Esophagus squamous epithelium (tissue), 5 donors: ENCODE measurements at regions not wholly inside any gene's neighbourhood (a gene's known extent, or its start where the extent isn't known, plus 50 kb on each side); places are given as distances from the start of the nearest gene placed in this dataset.
A peak's percentile ranks its signal among the peaks of the same experiment; 100 is the strongest.

ENCODE experiments used
- DNase-seq: peaks from one replicate; lab custom pipeline; 2025; lab: John Stamatoyannopoulos, UW
- H3K27ac ChIP-seq, 4 donors: fragments of 200-600 bp; sonication (generic); one replicate each; pipeline ENCODE4 v1.5.1; 2016 to 2019; ENCODE audit warnings: mild to moderate bottlenecking in 1 of 4
- H3K27me3 ChIP-seq, 4 donors: fragments of 200-600 bp; sonication (generic); 1 replicate in 3 of 4; 2 replicates in 1 of 4; pipeline versions ENCODE4 v1.5.1 to v1.6.0; 2017 to 2021; ENCODE audit warnings: antibody characterized with exemption in 1 of 4
- H3K36me3 ChIP-seq, 3 donors: fragments of 200-600 bp; sonication (generic); one replicate each; pipeline ENCODE4 v1.5.1; 2016 to 2019
- H3K4me1 ChIP-seq, 3 donors: fragments of 200-600 bp; sonication (generic); one replicate each; pipeline ENCODE4 v1.5.1; 2017 to 2019
- H3K4me3 ChIP-seq, 4 donors: fragments of 200-600 bp; sonication (generic); 1 replicate in 3 of 4; 2 replicates in 1 of 4; pipeline ENCODE4 v1.5.1; 2016 to 2019; ENCODE audit warnings: mild to moderate bottlenecking in 2 of 4, moderate library complexity in 1 of 4
- H3K9me3 ChIP-seq, 3 donors: fragments of 200-600 bp; sonication (generic); one replicate each; pipeline ENCODE4 v1.5.1; 2016 to 2019
- CTCF ChIP-seq, 6 experiments: fragments of 450-650 bp in 4 of 6; fragments of 200-600 bp in 2 of 6; sonication (generic) in 2 of 6; IDR thresholded peaks; one replicate each; pipeline ENCODE4 v1.5.1; 2016 to 2019; ENCODE audit warnings: antibody characterized with exemption in 6 of 6, mild to moderate bottlenecking in 4 of 6, moderate library complexity in 4 of 6
- POLR2A ChIP-seq, 4 donors: fragments of 450-650 bp; IDR thresholded peaks; one replicate each; pipeline ENCODE4 v1.6.1; 2017; ENCODE audit warnings: antibody characterized with exemption in 4 of 4, mild to moderate bottlenecking in 4 of 4, moderate library complexity in 3 of 4
- WGBS, 2 donors: methylation state at CpG; one replicate each; pipeline ENCODE4 v1.1.5; 2018; 5-methylcytosine and 5-hydroxymethylcytosine counted together
- intact Hi-C: fragments of 100-400 bp; cut with DNase I; formaldehyde crosslinking; loops from one replicate; pipeline ENCODE4 v1.15.0; 2022
- donor health status: DM: yes; HTN: yes; CAD: no.

GRCh38 chr9:113701774-113702755 lies 174.0 kb upstream of the ZNF618 start:
- DNase-seq: no peak
- no peaks in the 10 kb centered on the region for H3K9me3 ChIP-seq
- H3K27me3 ChIP-seq: peaks cover 0 to 9% (median 0%) of the 10 kb centered on the region in 4 donors
- no peak overlapping the region for H3K27ac ChIP-seq
- no peak overlapping the region for H3K4me3 ChIP-seq
- no peak for TF ChIP-seq POLR2A (IDR thresholded peaks at IDR 0.05)
- TF ChIP-seq CTCF (IDR thresholded peaks at IDR 0.05): no peak
- no peaks in the 10 kb centered on the region for H3K36me3 ChIP-seq
- 53 to 65% methylated on average over 12 to 14 of the region's 17 CpGs for WGBS, 2 donors
- H3K4me1 ChIP-seq: no peaks in the 10 kb centered on the region
- intact Hi-C loops: no loop called here

DNA sequence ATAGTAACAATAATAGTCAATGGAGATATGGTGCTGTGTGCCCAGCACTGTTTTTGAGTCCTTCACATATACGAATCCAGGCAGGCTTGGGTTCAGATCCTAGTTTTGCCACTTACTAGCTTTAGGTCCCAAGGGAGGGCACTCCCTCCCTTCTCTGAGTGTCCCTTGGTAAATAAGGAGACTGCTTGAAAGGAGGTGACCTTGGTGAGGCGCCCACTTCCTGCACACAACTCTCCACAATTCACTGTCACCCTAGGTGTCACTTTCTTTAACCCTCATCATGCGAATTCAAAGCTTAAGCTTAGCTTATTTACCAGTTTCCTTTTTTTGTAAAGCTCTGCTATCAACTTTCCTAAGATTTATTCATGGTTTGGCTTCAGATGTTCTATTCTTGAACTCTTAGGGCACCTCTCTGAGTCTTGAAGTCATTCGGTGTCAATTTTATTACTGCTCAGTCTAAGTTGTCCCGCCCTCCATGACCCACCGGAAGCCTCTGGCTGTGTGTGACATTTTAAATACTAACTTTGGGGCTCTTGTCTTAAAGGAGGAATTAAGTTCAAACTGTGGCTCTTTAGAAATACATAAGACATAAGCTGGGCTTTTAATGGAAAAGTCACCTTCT lies 170.7 kb upstream of the ZNF618 start:
- no peak for DNase-seq
- H3K36me3 ChIP-seq: no peaks in the 10 kb centered on the region
- intact Hi-C loops: no loop called here
- H3K4me1 ChIP-seq: peaks cover 0 to 19% (median 0%) of the 10 kb centered on the region in 3 donors
- H3K27ac ChIP-seq: no peak overlapping the region
- TF ChIP-seq CTCF (IDR thresholded peaks at IDR 0.05) (no peak), POLR2A (IDR thresholded peaks at IDR 0.05) (no peak)
- H3K27me3 ChIP-seq: no peaks in the 10 kb centered on the region
- H3K4me3 ChIP-seq: no peak overlapping the region
- H3K9me3 ChIP-seq: peaks cover 0 to 7% (median 6%) of the 10 kb centered on the region in 3 donors
- 74 to 85% methylated on average over 6 of the region's 6 CpGs for whole genome bisulfite sequencing, 2 donors

DNA sequence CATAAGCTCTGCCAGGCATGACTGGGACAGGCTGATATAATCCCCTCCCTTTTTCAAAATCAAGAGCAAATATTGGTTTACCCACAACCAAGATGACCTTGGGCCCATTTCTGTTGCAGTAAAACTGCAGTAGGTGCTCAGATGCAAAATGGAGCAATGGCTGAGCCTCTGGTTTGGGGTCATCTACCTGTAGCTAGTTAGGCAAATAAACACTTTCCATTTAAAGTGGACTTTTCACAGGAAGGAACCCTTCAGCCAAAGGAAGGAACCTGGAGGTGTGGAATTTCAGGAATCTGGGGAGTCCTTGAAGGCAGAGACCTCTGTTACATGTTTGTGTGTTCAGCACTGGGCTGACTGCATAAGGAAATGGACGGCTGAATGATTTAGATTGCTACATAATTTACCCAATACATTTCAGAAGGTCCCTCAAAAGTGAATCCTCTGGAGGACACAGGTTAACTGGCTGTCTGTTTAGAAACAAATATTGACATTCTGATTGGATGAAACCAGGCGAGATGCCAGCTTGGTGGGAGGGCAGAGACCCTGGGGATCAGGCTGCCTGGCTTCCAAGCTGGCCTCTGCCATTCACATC lies 170.1 kb upstream of the ZNF618 start:
- TF ChIP-seq CTCF (IDR thresholded peaks at IDR 0.05): no peak
- no peak for TF ChIP-seq POLR2A (IDR thresholded peaks at IDR 0.05)
- Histone ChIP-seq H3K36me3 (no peaks in the 10 kb centered on the region), H3K27ac (no peak overlapping the region), H3K27me3 (no peaks in the 10 kb centered on the region), H3K4me3 (no peak overlapping the region), H3K9me3 (peaks cover 0 to 7% (median 6%) of the 10 kb centered on the region in 3 donors), H3K4me1 (peaks cover 0 to 22% (median 0%) of the 10 kb centered on the region in 3 donors)
- WGBS, 2 donors: 25 to 85% methylated on average over 2 of the region's 2 CpGs
- intact Hi-C loops: no loop called here
- DNase-seq: no peak

GRCh38 chr9:113707953-113708695 lies 168.0 kb upstream of the ZNF618 start:
- H3K27ac ChIP-seq: peak overlapping the region in 3 of 4 donors; percentile 68 to 77 (median 74)
- H3K4me3 ChIP-seq: no peak overlapping the region
- no peaks in the 10 kb centered on the region for H3K27me3 ChIP-seq
- DNase-seq: no peak
- H3K9me3 ChIP-seq: peaks cover 0 to 7% (median 6%) of the 10 kb centered on the region in 3 donors
- 72 to 87% methylated on average over 7 to 8 of the region's 8 CpGs for WGBS, 2 donors
- TF ChIP-seq POLR2A (IDR thresholded peaks at IDR 0.05) (no peak), CTCF (IDR thresholded peaks at IDR 0.05) (no peak)
- no peaks in the 10 kb centered on the region for H3K36me3 ChIP-seq
- peaks cover 0 to 43% (median 6%) of the 10 kb centered on the region in 3 donors for H3K4me1 ChIP-seq
- intact Hi-C loops: no loop called here
